DMS114 treated with DMSO at 0.1 percent for 48 hours (cell line): ENCODE measurements at regions not wholly inside any gene's neighbourhood (a gene's known extent, or its start where the extent isn't known, plus 50 kb on each side); places are given as distances from the start of the nearest gene placed in this dataset.
"Not testable (repeated sequence)": the region's sequence is repeated elsewhere in the genome, so short reads cannot be mapped to it uniquely, and the experiment has no call there.

Experiments used
- DNase-seq: peaks from one replicate; lab custom pipeline; 2025; ENCODE audit not compliant: unreplicated experiment; lab: John Stamatoyannopoulos, UW

- DNase-seq: no peak
Measured at GRCh38 chr2:234569776-234570430, 73.0 kb upstream of the ARL4C start.

- no peak for DNase-seq
Measured at GRCh38 chr2:234566622-234567021, 69.7 kb upstream of the ARL4C start.

GRCh38 chr2:234565842-234566619 is 69.2 kb upstream of the ARL4C start:
- no peak for DNase-seq

- DNase-seq: no peak
Measured at GRCh38 chr2:234565201-234565600, 68.3 kb upstream of the ARL4C start.

GRCh38 chr2:234564699-234565098 is 67.8 kb upstream of the ARL4C start:
- no peak for DNase-seq

- no peak for DNase-seq
Measured at GRCh38 chr2:234559609-234560008, 62.7 kb upstream of the ARL4C start.

GRCh38 chr2:234558642-234559041 is 61.8 kb upstream of the ARL4C start:
- no peak for DNase-seq

- no peak for DNase-seq
Measured at GRCh38 chr2:234556848-234557573, 60.1 kb upstream of the ARL4C start.

- no peak for DNase-seq
Measured at GRCh38 chr2:234555616-234556249, 58.9 kb upstream of the ARL4C start.

GRCh38 chr2:234555161-234555560 is 58.3 kb upstream of the ARL4C start:
- no peak for DNase-seq

- not testable (repeated sequence) for DNase-seq
Measured at GRCh38 chr2:234553223-234553622, 56.3 kb upstream of the ARL4C start.

GRCh38 chr2:234550511-234551107 is 53.7 kb upstream of the ARL4C start:
- peak; percentile 47 for DNase-seq

GRCh38 chr2:234550056-234550455 is 53.2 kb upstream of the ARL4C start:
- no peak for DNase-seq

- DNase-seq: no peak
Measured at GRCh38 chr2:234548695-234549420, 52.0 kb upstream of the ARL4C start.

- no peak for DNase-seq
Measured at GRCh38 chr2:234546770-234547169, 49.9 kb upstream of the ARL4C start.
